ENCODE measurements at regions not wholly inside any gene's neighbourhood (a gene's known extent, or its start where the extent isn't known, plus 50 kb on each side); places are given as distances from the start of the nearest gene placed in this dataset.

DNA sequence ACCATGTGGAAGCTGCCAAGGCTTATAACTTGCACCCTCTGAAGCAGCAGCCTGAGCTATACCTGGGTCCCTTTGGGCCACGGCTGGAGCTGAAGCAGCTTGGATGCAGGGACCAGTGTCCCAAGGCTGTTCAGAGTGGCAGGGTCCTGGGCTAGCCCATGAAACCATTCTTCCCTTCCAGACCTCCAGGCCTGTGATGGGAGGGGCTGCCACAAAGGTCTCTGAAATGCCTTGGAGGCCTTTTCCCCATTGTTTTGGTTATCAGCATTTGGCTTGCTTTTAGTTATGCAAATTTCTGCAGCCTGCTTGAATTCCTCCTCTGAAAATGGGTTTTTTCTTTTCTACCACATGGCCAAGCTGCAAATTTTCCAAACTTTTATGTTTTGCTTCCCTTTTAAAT lies 433.7 kb upstream of the ACO1 start (continued):
- no peak for TF ChIP-seq BHLHE40 (IDR thresholded peaks at IDR 0.05; ENCODE audit: low read length)
- TF ChIP-seq, protein P1, sequence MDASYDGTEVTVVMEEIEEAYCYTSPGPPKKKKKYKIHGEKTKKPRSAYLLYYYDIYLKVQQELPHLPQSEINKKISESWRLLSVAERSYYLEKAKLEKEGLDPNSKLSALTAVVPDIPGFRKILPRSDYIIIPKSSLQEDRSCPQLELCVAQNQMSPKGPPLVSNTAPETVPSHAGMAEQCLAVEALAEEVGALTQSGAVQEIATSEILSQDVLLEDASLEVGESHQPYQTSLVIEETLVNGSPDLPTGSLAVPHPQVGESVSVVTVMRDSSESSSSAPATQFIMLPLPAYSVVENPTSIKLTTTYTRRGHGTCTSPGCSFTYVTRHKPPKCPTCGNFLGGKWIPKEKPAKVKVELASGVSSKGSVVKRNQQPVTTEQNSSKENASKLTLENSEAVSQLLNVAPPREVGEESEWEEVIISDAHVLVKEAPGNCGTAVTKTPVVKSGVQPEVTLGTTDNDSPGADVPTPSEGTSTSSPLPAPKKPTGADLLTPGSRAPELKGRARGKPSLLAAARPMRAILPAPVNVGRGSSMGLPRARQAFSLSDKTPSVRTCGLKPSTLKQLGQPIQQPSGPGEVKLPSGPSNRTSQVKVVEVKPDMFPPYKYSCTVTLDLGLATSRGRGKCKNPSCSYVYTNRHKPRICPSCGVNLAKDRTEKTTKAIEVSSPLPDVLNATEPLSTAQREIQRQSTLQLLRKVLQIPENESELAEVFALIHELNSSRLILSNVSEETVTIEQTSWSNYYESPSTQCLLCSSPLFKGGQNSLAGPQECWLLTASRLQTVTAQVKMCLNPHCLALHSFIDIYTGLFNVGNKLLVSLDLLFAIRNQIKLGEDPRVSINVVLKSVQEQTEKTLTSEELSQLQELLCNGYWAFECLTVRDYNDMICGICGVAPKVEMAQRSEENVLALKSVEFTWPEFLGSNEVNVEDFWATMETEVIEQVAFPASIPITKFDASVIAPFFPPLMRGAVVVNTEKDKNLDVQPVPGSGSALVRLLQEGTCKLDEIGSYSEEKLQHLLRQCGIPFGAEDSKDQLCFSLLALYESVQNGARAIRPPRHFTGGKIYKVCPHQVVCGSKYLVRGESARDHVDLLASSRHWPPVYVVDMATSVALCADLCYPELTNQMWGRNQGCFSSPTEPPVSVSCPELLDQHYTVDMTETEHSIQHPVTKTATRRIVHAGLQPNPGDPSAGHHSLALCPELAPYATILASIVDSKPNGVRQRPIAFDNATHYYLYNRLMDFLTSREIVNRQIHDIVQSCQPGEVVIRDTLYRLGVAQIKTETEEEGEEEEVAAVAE (CRISPR knock-in tag; IDR thresholded peaks at IDR 0.05; ENCODE audit: borderline replicate concordance) = no peak

DNA sequence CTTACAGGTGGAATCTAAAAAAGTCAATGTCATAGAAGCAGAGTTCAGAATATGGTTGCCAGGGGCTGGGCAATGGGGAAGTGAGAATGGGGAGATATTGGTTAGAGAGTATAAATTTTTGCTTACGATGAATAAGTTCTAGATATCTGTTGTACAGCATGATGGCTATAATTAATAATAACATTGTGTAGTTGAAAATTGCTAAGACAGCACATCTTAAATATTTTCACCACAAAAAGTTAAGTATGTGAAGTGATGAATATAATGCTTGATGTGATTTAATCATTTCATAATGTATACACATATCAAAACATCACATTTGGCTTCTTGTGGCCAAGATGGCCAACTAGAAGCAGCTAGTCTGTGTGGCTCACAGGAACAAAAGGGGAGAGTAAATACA lies 425.9 kb upstream of the ACO1 start:
- H3K36me3 ChIP-seq (replicated peaks in 1 of 2; ENCODE audit: control insufficient read depth in 1 of 2, insufficient read depth in 2 of 2, low read length in 2 of 2) = peaks cover 7 to 25% of the 10 kb centered on the region in 2 experiments; a peak in 4 of 5 replicates
- H4K20me1 ChIP-seq (ENCODE audit: insufficient read depth, low read length) = no peaks in the 10 kb centered on the region
- H3K4me3 ChIP-seq (replicated peaks in 1 of 3; ENCODE audit: insufficient read depth in 1 of 3, low read depth in 2 of 3, low read length in 3 of 3) = no peak overlapping the region
- H3K27me3 ChIP-seq (ENCODE audit: control insufficient read depth in 1 of 2, insufficient read depth in 2 of 2, low read length in 2 of 2) = no peaks in the 10 kb centered on the region
- DNase-seq (ENCODE audit: low spot score) (no peak), FAIRE-seq (no peak), ATAC-seq (no peak)
- no peaks in the 10 kb centered on the region for H3K4me1 ChIP-seq (ENCODE audit: insufficient read depth, low read length)
- H3K4me2 ChIP-seq (ENCODE audit: low read depth, low read length) = no peak overlapping the region
- intact Hi-C loops (cut with micrococcal nuclease; ENCODE audit: unreplicated experiment) (no loop called here), in situ Hi-C loops (cut with HindIII; ENCODE audit: extremely low pct_ligation_motif_present, low pct_unique_long_range_greater_than_20kb) (no loop called here)
- POLR2A ChIA-PET = no interaction called here
- no peak overlapping the region for H3K9ac ChIP-seq (ENCODE audit: insufficient read depth, low read depth, low read length)
- H3K9me3 ChIP-seq (ENCODE audit: low read length) = peaks cover 62% of the 10 kb centered on the region
- H3K79me2 ChIP-seq (ENCODE audit: insufficient read depth, low read length) = no peaks in the 10 kb centered on the region
- TF ChIP-seq CBFB (CRISPR knock-in tag; IDR thresholded peaks at IDR 0.05) (no peak), MAFK (conservative IDR thresholded peaks at IDR 0.05 in 1 of 2, IDR thresholded peaks at IDR 0.05 in 1 of 2; ENCODE audit: low read length in 2 of 2) (peak in 1 of 2 experiments; percentile 50; a peak in 2 of 4 replicates), MAFF (IDR thresholded peaks at IDR 0.05; ENCODE audit: low read depth, low read length) (0 out of 2 replicates have a peak, but pooled peaks have one; percentile 23), SYNCRIP (IDR thresholded peaks at IDR 0.05; ENCODE audit: insufficient read depth, low read depth, low read length) (no peak)
- TF ChIP-seq, protein P2, sequence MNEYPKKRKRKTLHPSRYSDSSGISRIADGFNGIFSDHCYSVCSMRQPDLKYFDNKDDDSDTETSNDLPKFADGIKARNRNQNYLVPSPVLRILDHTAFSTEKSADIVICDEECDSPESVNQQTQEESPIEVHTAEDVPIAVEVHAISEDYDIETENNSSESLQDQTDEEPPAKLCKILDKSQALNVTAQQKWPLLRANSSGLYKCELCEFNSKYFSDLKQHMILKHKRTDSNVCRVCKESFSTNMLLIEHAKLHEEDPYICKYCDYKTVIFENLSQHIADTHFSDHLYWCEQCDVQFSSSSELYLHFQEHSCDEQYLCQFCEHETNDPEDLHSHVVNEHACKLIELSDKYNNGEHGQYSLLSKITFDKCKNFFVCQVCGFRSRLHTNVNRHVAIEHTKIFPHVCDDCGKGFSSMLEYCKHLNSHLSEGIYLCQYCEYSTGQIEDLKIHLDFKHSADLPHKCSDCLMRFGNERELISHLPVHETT (CRISPR knock-in tag; conservative IDR thresholded peaks at IDR 0.05) = no peak
- no peak overlapping the region for H3K27ac ChIP-seq (ENCODE audit: extremely low read length, insufficient read depth, low read length)
- CTCF ChIA-PET (ENCODE audit: low intra/inter-chr PET ratio, low total read pairs) = no interaction called here
- BruUV-seq (replicated peaks) = no TSS peak
- WGBS (ENCODE audit: low lambda C conversion rate) = 97% methylated on average over 1 of the region's 1 CpG
- H2AFZ ChIP-seq (ENCODE audit: low read length) = no peak overlapping the region
